Adipose tissue (tissue), 3 donors: ENCODE measurements at regions not wholly inside any gene's neighbourhood (a gene's known extent, or its start where the extent isn't known, plus 50 kb on each side); places are given as distances from the start of the nearest gene placed in this dataset.

Source experiments
- H3K27ac ChIP-seq: one replicate; pipeline ENCODE4 v1.5.1; 2013; ENCODE audit warnings: low read depth, low read length
- WGBS, 3 donors: extraction: QIAGEN DNeasy Blood & Tissue Kit; methylation state at CpG; one replicate each; pipeline ENCODE4 v1.1.7; 2013; 5-methylcytosine and 5-hydroxymethylcytosine counted together
- donor health status: healthy with polysubstance abuse.
- donor health status: Bipolar disorder and iron deficiency.
- donor health status: healthy.

DNA sequence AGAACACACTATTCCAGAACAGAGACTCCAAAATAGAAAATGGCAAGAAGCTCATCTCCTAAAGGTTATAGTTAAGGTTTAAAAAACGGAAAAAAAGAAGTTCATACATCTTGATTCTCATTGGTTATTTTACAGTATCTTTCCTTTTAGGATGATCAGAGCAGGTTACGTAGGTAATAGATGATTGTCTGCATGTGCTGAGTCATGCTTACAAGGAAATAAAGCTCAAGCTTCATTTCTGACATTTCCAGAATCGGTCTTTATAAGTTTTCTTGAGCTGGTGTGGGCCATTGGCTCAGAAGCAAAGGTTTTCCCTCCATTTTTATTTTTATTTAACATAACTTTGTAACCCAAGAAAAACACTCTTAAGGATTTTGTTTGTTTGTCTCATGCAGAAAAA is 1030.3 kb upstream of the CDH8 start:
- no peak overlapping the region for H3K27ac ChIP-seq
- WGBS, 3 donors, result 68 to 79% (median 69%) methylated on average over 3 of the region's 3 CpGs

DNA sequence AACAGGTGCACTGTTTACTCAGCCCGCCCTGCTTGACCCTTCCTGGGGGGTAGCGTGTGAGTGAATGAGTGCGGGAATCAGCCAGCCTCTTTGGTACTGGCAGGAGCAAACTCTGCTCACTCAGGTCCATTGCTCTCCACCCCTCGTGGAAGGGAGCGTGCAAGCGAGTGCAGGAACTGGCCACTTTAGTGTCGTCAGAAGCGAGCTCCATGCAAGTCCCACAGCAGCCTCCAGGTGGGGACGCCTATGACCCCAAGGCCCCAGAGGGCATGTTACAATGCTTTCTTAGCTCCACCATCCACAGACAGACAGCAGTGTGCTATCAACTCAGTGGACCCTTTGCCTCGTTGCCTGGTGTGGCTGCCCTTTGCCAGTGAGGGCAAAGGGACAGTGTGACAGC is 1025.1 kb upstream of the CDH8 start:
- no peak overlapping the region for H3K27ac ChIP-seq
- 85 to 92% (median 85%) methylated on average over 10 of the region's 10 CpGs for WGBS, 3 donors

DNA sequence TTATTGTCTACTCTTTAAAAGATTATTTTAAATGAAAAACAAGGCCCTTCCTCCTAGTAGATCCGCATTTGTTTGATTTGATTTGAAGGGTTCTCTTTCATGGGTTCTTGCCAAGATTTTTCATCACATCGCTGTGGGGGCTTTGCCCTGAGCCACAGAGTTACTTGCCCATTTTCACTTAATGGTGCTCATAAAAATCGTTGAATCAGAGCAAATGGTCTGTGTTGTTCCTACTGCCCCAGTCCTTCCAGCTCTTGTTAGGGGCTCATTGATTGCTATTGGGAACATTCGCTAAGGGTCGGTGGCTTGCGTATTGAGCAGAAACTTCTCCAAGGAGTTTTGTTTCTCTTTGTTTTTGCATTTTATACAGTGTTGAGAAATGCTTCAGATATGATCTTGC is 1023.4 kb upstream of the CDH8 start:
- 86 to 89% (median 87%) methylated on average over 6 of the region's 6 CpGs for WGBS, 3 donors
- no peak overlapping the region for H3K27ac ChIP-seq

DNA sequence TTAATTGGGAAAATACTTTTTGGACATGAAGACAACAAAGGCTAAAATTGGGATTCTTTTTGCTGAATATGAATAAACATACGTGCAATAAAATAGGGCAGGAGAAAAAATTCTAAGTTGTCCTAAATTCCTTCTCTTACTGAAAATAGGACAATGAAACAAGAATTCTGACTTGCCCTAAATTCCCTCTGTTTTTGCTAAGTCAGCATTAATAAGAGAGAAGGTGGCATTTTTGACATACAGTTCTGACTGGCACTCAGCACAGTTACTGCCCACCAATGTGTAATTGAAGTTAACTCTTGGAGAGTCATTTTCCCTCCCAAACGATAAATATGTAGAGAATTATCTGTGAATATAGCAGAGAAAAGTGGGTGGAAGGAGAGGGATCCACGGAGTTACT is 1021.1 kb upstream of the CDH8 start:
- no peak overlapping the region for H3K27ac ChIP-seq
- WGBS, 3 donors, result 70 to 82% (median 78%) methylated on average over 3 of the region's 3 CpGs

DNA sequence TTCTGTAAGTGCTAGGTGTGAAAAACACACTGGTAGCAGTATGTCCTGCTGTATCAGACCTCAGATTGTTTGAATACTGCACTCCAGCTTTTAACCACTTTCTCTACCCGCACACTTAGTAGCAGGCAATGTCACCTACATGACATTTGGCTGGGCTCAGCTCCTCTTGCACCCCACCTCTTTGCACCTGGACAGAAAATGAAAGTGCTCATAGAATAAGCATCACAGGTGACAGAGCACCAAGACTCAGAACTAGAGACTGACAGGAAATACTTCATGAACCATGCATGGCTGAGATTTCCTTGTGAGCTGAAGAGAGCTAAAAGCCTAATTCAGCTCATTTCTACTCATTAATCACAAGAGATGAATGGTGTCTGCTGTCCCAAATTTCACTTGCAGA is 1014.2 kb upstream of the CDH8 start:
- WGBS, 3 donors, result 74 to 90% (median 81%) methylated on average over 1 of the region's 1 CpG
- no peak overlapping the region for H3K27ac ChIP-seq

DNA sequence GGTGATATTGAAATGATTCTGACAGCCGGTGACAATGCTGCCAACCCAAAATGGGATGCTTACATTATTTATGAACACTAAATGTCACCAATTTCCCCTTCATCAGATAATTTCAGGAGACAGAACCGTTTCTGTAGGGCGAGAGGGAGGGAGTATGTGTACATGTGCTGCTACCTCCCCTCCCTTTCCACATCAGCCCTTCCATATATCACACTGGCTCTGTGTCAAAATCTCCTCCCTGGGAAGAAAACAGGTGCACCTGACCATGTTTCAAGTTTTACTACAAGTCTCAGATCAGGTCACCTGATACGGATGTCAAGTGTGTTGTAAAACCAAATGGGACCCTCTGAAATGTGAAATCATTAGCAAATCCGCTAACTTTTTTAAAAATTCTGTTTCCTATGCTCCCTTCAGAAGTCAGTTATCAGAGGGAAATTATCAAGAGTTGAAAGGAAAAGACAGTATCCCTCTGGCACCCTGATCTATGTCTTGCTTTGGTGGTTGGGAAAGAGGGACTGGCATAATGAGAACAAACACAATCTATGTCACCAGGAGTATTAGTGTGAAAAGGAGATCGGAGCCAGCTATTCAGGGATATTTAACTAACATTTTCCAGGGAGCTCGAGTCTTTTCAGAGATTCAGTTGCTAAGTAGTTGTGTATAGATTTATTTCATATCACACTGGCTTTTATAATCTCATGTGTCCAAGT is 1002.3 kb upstream of the CDH8 start:
- 24 to 64% (median 61%) methylated on average over 7 of the region's 7 CpGs for WGBS, 3 donors
- no peak overlapping the region for H3K27ac ChIP-seq

DNA sequence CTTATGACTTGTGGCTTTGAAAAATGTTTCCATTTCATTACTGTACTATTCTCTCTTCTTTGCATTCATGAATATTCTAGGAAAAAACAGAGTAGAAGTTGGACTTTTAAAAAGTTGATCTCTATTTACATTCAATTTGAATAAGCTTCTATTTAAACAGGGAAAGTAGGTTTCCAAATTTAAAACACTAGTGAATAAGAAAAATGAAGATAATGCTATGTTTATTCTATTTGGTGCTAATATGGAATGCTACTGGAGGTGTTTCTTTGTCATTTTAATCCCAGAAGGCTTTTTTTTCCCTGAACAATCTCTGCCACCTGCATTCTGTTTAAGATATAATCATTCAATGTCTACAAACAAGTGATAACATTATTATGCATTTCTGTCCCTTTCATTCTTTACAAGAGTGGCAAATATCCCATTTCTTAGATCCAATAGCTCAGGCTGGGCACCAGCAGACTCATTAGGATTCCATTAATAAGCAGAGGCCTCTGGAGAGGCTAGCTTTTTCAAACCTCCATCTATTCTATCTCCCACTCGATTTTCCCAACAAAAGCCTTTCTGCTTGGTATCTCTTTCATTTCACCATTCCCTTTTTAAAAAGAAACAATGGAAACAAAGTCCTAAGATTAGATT is 1001.6 kb upstream of the CDH8 start:
- WGBS, 3 donors, result 21 to 40% (median 35%) methylated on average over 1 of the region's 1 CpG
- no peak overlapping the region for H3K27ac ChIP-seq

DNA sequence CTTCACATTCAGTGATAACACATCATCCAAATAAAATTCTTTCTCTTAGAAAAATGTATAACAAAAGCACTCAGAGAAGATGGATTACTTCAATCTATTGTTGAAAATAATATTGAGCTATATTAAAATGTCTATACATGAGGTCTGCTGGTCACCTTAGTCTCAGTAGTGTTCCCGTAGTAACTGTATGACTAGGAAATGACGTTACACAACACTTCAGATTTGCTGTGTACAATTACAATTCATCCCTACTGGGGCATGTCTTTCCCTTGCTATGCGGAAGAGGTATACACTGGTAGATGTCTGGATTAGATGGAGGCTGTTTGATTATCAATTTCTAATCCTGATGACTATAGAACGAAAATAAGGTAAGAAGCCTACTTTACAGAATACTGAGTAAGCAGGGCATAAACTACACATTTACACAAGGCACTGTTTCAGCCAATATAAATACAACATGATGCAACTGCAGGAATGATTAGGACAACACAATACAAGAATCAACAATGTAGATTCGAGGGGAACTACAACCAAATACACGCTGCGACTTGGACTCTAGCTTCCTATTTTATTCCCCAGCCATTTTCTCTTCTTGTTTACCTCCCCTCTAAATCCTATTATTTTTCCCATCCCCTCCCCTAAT is 982.5 kb upstream of the CDH8 start:
- no peak overlapping the region for H3K27ac ChIP-seq
- 81 to 86% (median 85%) methylated on average over 7 of the region's 7 CpGs for WGBS, 3 donors

DNA sequence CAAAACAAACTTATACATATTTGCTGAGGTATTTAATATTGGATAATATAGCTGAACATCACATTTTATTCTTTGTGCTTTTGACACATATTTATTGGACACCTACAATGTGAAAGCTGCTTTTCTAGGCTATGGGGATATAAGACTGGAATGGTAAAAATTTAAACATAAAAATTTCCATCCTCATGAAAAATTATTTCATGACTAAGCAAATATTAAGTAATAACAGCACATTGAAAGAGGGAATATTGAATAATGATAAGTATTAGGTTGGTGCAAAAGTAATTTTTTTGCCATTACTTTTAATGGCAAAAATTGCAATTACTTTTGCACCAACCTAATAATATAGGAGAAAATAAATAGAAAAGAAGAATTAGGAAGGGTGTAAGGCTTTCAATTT is 972.5 kb upstream of the CDH8 start:
- H3K27ac ChIP-seq, result no peak overlapping the region

DNA sequence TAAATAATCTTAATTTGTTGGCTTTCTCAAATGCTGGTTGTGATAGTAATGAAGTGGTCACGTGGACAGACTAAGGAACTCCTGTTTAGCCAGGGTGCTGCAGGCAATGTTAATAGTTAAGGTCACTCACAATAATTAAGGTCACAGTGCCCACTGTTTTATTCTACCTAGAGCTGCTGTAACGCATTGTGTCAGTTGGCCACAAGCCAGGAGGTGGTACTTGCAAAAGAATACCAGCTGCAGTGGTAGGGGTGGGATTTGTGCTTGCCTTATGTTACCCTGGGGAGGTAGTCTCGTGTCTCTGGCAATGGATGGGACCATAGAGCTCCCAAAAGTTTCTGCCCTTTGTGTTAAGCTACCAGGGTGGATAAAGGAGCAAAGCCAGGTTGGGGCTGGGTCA is 969.1 kb upstream of the CDH8 start:
- no peak overlapping the region for H3K27ac ChIP-seq
- 48 to 68% (median 62%) methylated on average over 3 of the region's 3 CpGs for WGBS, 3 donors

DNA sequence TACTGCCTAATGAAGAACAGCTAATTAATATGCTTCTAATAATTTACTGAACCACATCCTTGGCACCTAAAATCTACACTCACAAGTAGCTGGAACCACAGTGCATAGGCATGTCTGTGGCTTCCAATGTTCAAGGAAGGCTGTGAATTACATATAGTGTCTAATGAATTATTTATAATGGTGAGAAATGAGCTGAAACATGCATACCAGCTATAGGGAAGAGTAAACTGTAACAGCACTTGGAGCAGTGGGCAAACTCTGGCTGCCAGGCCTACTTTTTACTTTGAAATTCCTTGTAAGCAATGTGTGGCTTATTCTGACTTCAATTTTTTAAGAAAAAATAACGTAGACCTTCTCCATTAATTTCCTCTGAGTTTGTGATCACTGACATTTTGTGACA is 953.2 kb upstream of the CDH8 start:
- 55 to 68% (median 65%) methylated on average over 1 of the region's 1 CpG for WGBS, 3 donors
- H3K27ac ChIP-seq, result no peak overlapping the region

DNA sequence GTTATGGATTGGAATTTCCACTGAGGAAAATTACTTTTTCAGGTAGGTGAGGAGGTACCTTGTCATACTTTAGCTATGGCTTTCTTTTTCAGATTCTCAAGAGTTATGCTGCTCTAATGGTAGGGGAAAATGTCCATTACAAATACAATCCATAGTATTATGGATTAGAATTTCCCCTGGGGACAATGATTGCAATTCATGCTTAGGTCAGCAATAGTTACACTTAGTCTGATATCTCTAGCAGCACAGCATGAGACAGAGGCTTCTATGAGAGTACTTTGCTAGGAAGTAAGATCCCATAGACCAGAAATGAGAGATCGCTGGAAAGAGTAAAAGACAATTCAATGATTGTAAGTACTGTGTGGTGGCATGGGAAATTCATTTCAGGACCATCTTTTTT is 949.5 kb upstream of the CDH8 start:
- H3K27ac ChIP-seq, result no peak overlapping the region
- WGBS, 3 donors, result 88 to 90% (median 90%) methylated on average over 1 of the region's 1 CpG

DNA sequence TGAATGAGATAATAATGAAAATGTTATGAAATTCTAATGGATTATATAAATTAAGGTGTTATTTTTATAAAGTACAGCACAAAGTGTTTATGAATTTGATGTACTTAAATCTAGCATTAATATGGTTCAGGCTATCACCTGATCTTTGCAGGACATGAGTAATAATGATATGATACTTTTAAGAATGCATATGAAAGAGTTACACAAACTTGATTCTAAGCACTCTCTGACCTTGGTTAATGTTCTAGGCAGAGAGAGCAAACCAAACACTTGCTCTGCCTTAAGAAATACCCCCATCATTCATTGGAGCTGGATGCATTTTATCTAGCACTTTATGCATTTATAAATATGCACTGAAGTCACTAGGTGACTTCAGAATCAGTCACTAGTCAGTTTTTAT is 942.2 kb upstream of the CDH8 start:
- H3K27ac ChIP-seq, result no peak overlapping the region

DNA sequence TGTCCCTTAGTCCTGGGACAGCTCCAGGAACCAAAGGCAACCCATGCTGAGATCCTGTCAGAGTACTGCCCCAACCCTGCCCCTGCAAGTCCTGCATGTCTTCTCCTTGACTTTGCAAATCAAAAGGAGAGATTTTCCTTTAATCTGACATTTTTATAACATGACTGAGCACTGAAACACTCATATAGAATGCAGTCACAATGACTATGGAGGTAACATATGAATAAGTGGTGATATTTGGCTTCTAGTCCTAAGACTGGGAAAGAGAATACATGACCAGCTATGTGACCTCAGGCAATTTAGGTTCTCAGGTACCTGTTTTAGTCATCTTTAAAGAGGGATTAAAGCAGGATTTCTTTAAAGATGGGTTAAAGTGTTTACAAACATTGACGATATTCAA is 941.6 kb upstream of the CDH8 start:
- no peak overlapping the region for H3K27ac ChIP-seq
- 88 to 93% (median 91%) methylated on average over 1 of the region's 1 CpG for WGBS, 3 donors

DNA sequence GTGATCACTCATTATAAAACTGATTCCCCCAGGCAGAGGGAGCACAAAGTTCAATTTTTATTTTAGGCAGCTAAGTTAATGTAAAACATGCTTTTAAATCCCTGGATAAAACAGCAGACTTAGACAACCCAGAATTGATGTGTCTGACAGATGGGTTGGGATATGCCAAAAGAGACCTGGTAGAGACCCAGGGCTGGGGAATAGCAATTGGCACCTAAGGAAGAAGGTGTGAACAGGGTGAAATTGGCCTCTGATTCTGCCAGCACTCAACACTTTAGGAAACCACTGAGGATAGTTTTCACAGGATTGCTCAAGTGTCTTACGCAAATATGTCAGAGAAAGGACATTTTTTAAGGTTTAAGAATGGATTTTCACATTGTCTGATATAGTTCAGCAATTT is 938.2 kb upstream of the CDH8 start:
- 71 to 84% (median 81%) methylated on average over 1 of the region's 1 CpG for WGBS, 3 donors

DNA sequence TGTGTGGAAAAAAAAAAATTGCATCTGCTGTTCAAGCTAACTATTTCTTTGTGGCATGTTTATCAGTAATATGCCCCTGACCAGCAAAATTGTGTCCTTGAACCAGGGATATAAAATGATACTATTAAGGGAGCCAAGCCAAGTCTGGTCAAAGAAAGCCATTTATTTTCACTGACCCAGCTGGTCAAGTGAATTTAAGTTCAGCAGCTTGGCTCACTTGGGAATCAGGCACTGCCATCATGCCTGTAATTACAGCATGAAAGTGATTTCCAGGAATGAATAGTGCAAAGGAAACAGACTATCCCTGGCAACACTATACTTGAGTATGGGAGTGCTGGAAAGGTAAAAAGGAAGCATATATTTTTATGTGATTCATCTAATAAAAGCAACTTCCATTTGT is 934.6 kb upstream of the CDH8 start:
- no peak overlapping the region for H3K27ac ChIP-seq

More for the DNA sequence above, 938.2 kb upstream of the CDH8 start:
- H3K27ac ChIP-seq, result no peak overlapping the region

DNA sequence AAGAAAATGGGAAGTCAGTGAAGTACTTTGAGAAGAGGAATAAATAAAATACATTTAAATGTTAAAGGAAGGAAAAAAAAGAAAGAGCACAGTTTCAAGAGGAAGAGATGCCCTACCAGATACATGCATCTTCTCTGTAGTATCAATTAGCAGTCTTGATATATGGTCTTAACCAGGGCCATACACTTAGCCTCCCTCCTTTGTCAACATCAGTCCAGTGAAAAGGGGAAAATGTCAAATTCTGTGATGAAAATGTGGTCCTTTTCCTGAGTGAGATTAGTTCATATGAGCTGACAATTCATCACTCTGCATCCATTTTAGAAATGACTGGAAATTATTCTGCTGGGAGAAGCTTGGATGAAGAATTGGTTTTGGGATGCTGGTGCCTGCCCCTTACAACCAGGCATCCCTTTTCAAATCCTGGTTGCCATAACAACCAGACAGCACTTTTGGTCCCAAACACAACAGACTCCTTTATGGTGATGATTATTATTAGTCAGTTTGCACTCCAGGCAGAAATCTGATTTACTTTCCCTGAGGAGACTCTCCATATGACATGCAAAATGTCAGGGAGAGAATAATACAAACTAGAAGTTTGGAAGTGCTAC is 933.6 kb upstream of the CDH8 start:
- no peak overlapping the region for H3K27ac ChIP-seq

DNA sequence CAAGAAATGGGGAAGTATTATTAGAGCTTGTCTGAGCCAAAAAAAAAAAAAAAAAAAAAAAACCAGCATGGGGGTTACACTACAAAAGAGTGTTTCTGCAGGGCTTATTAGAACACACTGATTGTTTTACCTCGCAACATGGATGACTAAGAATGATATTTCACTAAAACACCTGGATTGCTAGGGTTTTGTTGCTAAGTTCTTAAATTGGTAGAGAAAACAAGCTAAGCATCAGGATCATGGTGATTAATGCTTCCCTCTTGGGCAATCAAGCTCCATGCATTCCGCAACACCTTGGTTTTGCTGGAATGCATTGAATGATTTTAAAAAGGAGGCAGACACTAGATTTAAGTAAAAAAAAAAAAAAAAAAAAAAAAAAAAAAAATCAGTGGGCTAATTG is 931.4 kb upstream of the CDH8 start:
- H3K27ac ChIP-seq, result no peak overlapping the region
- WGBS, 3 donors, result 81 to 87% (median 86%) methylated on average over 2 of the region's 2 CpGs

DNA sequence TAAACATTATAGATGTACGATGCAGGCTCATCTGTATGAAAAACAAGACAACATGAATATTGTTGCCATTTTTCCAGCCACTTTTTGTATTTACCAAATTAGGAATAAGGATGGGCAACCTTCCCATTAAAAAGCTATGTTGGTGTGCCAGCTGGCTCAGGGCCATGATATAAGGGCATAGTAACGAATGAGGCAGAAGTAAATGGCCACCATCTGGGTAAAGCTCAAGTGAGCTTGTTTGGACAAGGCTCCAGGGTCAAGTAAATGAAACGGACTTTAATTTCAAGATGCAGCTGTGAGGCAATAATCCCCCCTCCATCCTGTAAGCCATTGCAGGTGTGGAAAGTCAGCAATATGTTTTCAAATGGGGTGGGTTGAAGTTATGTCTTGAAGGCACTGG is 930.9 kb upstream of the CDH8 start:
- H3K27ac ChIP-seq, result no peak overlapping the region
- 38 to 52% (median 49%) methylated on average over 3 of the region's 3 CpGs for WGBS, 3 donors

DNA sequence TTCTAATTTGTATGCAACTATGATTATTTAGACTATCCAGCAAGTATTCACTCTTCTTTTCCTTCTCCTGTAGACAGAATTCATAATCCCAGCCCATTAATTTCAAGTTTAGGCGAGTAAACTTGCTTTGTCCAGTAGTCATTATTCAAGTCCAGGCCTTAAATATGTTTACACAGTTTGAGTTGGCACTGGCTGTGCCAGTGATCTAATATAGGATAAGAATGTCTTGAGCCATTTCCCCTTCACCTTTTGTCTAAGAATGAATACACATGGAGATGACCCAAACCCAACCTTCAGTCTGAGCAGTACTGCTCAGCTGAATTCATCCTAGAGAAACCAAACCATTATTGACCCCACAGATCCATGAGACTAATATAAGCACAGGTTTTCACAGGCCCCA is 930.4 kb upstream of the CDH8 start:
- H3K27ac ChIP-seq, result no peak overlapping the region
- WGBS, 3 donors, result 76 to 85% (median 77%) methylated on average over 1 of the region's 1 CpG
